ENCODE measurements at regions not wholly inside any gene's neighbourhood (a gene's known extent, or its start where the extent isn't known, plus 50 kb on each side); places are given as distances from the start of the nearest gene placed in this dataset.

DNA sequence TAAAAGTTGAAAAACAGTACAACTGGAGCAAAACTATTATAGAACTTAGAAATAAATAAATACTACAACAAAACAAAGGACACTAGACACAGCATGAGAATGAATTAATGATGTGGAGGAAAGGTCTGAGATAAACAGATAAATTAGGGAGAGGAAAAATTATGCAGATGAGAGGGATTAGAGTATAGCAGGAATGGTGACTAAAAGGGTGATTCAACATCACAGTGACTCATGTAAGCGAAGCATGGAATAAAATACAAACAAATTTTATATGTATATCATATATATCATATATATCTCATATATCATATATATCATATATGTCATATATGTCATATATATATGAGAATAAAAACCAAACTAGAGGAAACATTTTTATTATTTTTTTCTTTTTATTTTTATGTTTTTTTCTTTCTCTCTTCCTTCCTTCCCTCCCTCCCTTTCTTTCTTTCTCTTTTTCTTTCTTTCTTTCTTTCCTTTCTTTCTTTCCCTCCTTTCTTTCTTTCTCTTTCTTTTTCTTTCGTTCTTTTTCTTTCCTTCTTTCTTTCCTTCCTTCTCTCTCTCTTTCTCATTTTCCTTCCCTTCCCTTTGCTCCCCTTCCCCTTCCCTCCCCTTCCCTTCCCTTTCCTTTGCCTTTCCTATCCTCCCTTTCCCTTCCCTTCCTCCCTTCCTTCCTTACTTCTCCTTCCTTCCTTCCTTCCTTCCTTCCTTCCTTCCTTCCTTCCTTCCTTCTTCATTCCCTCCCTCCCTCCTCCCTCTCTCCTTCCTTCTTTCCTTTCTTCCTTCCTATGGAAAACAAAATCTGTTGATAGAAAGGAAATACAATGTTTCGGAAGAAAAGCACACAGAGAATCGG, 1014.6 kb downstream of the GRIK2 start:
- no peak for DNase-seq (ENCODE audit: low spot score)

DNA sequence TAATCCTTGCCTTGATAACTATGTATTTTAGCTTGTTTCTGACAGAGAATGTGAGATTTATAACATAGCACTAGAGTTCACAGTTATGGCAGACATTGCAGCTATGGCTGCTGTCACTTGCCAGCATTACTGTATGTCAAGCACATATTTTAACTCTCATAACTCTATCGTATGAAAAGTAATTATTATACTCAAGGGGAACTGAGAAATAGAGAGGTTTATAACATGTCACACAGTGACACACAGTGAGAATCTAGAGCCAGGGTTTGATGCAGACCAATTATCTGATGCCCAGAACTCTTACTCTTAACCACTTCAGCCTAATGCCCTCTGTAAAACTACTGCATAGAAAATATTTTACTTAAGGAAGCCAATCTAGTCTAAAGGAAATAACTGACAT, 1012.4 kb downstream of the GRIK2 start:
- no peak for DNase-seq (ENCODE audit: low spot score)

DNA sequence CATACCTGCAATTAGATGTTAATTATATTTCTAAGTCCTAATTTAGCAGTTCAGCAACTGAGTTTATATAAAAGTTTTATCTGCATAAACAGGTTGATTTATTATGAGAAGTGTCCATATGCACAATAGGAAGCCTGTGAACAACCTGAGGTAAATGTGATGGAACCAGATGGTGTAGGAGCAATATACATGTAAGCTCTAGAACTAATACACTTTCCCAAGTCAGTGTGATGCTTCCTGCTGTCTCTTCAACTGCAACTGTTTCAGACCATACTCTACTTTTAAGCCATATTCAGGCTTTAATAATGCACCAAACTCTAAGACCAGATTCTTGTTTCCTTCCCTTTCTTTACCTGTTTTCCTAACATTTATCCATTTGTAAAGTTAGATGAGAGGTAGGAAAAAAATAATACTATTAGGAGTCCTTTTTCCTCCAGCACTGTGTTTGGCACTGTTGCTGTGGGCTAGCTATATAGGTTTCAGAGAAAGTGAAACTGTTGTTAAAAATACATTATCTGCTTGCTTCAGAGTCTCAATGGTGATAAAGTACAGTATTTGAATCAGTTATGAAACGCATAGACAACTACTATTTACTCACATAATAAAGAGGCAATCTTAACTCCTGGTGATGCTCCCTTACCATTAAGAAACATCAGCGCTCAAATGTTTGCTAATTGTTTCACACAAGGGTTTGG, 1009.3 kb downstream of the GRIK2 start:
- DNase-seq (ENCODE audit: low spot score): no peak

DNA sequence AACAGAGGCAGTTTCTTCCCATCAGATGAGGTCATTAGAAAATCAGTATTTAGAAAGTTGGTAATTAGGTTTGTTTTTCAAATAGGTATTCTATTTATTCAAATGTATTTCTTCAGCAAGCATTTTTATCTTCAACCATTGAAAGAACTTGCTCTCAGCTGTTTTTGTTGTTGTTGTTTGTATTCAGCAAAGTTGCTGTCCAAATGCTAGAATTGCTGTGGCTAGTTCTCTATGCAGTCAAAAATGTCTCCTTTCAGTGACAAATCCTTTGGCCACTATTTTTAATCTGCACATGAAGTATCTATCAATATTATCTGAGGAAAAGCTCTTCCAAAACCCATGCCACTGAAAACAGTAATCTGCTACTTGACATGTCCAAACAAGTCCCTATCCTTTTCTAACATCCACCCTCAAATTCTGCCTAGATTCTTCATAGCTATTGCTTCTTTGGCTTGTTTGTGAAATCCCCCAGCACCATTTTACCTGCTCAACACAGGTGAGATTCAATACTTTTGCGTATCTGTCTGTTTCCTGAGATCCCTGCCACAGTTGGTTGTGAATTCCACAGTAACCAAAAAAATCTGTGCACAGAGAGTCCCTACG, 1005.4 kb downstream of the GRIK2 start:
- DNase-seq (ENCODE audit: low spot score): no peak

DNA sequence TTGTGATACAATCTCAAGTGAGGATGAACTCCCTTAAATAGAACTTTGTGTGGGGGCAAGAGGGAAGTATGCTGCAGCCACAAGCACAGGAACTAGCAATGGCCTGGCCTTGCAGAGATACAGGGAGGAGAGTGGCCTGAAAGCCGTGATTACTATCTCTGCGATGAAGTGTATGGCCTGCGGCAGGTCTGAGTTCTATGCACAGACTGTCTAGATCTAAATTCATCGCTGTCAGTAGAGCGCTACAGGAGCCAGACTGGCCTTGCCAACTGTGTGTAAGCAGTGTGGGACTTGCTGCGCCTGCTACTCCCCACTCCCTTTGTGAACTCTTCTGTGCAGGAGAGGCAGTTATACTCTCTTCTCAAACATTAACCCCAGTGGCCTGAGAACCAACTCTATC, 997.0 kb downstream of the GRIK2 start:
- no peak for DNase-seq (ENCODE audit: low spot score)

DNA sequence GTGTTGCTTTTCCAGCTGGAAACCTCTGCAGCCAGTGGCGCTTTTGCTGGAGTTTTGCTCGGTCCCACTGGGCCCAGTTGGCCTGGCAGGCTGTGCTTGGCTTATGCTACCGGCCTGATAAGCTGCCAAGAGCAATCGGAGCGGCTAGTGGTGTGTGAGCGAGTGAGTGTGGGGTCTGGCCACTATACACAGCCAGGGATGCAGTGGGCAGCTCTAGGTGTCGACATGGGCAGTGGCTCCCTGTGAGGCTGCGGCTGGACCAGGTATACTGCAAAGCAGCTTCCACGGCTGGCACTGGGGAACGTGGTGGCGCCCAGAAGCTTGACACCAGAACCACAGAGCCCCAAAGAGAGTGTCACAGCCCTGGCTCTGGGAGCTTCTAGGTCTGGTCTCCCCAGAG, 996.5 kb downstream of the GRIK2 start:
- no peak for DNase-seq (ENCODE audit: low spot score)

DNA sequence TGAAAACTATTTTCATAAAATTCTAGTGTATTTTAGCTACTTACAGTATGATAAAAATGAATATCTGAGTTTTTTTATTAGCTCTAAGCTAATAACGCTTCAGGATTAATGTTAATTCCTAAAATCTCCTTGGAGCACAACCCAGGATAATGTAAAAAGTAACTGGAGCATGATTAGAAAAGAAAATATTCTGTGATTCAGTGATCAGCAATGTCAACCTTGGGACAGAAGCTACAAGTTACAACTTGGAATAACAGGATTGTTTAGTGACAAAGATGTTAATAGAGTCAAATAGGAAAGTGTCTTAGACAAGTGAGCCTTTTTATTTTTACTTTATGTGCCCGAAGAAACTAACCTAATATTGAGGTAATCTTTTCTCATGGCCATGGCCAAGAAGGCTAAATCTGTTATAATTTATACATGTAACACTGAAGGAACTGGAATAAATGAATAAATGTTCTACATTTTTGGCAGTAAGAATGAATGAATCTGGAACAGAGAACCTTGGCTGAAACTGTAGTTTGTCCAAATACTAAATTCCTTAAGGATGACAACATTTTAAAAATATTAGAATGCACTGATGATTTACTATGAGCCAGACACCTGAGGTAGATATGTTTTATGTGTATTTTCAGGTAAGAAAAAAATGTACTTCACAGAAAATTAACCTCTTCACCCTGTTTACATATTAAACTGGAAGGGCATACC, 994.0 kb downstream of the GRIK2 start:
- DNase-seq (ENCODE audit: low spot score): no peak

DNA sequence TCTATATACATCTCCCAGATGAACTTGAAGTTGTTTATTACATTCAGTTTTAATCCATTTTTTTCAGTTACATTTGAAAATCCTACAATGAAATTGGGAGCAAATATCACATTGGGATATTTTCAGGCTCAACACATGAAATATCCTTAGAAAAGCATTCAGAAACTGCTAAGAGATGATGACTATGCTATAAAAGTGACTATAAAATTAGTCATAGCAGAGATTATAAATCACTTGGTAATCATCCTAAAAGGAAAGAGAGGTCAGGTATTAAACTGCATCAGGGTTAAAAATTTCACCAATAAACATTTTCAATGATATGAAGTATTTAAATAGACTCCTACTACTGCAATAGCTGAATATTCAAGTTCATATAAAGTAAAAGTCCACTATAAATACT, 987.7 kb downstream of the GRIK2 start:
- DNase-seq (ENCODE audit: low spot score): no peak

DNA sequence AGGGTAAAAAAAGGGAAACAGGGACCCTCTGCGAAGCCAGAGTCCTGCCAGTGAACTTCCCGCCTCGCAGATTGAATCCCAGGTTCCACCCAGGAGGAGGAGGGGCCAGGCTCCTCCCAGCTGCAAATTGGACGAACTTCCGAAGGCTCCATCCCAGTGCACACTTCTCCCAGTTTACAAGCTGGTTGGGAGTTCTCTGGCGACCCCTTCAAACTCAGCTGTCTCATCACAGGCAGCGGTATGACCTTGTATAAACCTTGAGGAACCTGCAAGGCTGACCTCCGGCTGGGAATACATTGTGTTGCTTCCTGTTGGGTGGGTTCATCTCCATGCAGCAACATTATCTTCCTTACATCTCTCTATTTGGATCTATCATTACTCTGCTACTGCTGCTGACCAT, 962.7 kb downstream of the GRIK2 start:
- DNase-seq (ENCODE audit: low spot score): no peak

DNA sequence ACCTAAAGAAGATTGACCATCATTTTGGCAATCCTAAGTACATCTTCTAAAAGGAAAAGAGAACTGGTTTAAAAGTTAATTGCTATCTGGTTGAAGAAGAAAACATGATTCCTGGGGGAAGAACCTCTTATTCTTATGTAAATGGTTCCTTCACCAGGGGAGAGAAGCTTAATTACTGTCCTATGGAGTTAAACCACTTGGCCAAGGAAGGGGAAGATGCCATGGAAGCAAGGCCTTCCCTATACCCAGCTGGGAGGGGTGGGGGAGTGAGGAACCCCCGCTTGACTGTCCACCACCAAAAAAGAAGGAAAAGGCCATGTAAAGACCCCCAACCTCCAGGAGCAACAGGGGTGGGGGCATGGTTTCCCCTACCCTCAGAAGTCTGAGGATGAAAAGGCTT, 962.1 kb downstream of the GRIK2 start:
- no peak for DNase-seq (ENCODE audit: low spot score)

DNA sequence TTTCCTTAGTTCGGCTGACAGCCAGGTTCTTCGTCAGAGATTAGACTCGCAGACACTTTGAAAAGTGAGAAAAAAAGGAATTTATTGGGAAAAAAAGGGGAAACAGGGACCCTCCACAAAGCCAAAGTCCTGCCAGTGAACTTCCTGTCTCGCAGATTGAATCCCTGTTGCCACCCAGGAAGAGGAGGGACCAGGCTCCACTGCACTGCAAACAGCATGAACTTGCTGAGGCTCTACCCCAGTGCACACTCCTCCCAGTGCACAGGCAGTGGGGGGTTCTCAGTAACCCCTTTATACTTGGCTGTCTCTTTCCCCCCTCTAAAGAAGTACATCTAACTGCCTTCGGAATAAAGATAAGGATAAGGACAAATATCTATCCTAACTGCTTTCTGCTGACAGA, 959.0 kb downstream of the GRIK2 start:
- no peak for DNase-seq (ENCODE audit: low spot score)

DNA sequence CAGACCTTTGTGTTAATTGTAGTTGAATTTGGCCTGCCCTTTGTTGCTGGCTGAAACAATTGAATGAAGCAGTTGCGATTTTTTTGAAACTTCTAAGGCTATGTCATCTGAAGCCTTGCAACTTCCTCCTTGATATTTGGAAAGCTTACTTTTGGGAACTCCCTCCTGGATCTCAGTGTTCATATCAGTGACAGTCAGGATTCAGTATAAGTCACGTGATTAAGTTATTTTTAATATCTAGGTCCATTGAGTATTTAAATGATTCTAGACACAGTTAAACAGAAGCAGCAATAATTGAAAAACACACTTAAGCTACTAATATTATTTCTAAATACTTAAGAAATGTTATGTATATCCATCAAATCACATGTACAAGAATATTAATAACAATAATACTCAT, 951.3 kb downstream of the GRIK2 start:
- no peak for DNase-seq (ENCODE audit: low spot score)

DNA sequence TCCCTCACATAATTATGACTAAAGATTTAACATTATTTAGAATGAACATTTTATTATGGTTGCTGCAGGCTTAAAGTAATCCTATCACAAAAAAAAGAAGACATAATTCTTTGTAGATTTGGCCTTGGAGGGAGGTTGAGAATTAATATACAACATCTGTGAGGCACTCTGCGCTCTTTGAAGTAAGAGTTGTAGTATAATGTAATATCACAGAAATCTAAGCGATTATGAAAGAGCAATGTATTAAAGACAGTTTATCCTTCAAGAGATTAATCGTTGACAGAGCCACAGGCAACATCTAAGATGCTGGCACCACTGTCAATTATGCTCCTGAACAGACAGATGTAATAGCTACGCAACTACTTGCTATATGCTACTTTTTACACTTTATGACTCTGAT, 946.8 kb downstream of the GRIK2 start:
- no peak for DNase-seq (ENCODE audit: low spot score)

DNA sequence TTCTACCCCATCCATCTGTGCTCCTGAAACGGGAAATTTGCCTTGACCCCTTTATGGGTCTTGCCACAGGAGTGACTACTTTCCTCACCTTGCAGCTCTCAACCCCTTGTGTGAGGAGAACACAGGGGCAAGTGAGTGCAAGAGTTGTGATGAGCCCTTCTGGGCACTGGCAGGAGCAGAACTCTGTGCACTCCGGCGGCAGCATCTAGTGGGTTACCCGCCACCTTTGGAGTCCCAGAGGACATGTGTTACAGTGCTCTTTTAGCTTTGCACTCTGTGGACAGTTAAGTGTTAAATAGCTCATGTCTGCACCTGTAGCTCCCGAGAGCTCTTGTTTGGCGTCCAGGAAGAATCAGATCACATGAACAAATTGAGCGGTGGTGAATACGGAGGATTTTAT, 940.2 kb downstream of the GRIK2 start:
- no peak for DNase-seq (ENCODE audit: low spot score)

DNA sequence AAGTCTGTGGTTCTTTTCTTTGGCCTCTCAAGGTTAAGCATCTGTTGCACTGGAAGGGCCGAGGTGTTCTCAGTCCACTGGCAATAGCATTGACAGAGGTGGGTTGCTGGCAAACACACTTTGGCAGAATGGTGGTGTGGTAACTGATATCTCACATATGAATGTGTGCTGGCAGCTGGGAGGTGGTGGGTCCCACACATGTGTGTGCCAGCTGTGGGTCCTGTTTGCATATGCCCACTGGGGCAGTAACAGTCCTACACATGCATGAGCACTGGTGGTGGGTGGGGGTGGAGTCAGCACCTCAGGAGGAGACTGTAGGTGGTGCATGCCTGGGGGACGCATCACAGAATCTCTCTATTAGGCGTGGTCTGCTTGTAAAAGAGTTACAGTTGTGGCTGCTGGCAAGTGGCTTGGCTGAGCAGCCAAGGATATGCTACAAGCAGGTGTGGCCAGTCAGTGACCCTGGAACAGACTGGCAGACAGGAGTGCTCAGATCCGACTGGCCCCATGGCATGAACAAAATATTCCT, 934.3 kb downstream of the GRIK2 start:
- DNase-seq (ENCODE audit: low spot score): no peak

DNA sequence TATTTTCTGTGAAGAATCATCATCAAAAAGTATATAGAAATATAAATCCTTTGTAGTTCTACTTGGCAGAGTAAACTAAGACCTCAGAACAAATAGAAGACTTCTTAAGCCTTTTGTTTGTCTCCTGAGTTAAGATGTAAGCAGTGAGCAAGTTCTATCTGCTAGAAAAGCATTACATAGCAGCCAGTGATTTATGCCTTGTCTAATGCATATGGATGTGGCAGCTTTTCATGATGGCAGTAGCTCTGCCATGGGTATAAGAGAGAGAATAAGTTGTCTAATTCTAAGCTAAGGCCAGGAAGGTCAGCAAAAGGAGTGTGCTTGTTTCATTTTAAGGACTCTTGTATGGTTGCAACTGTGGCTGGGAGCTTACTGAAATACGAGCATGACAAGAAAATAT, 920.2 kb downstream of the GRIK2 start:
- no peak for DNase-seq (ENCODE audit: low spot score)

DNA sequence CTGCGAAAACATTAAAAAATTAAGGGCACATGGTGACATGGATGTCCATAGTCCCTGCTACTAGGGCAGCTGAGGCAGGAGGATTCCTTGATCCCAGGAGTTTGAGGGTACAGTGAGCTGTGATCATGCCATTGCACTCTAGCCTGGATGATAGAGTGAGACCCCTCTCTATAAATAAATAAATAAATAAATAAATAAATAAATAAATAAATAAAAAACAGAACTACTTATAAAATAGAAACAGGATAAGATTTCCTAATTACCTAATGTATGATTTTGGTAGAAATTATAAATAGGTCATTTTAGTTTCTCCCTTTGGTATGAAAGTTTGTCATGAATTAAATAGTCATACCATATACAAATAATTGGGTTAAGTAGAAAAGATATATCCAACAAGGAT, 916.2 kb downstream of the GRIK2 start:
- DNase-seq (ENCODE audit: low spot score): no peak

DNA sequence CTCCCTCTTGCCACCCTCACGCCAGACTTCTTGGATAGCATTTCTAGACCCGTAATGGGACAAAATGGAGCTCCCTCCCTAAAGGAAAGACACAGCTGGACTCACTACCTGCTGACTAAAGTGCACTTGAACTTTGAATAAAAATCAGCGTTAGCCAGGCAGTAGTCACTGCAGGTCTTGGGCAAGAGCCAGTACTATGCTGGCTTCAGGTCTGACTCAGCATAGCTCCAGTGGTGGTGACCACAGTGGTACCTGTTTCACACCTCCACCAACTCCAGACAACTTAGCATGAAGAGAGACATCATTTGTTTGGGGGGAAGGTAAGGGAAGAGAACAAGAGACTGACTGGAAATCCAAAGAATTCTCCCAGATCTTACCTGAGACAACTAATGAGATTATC, 906.8 kb downstream of the GRIK2 start:
- DNase-seq (ENCODE audit: low spot score): no peak

DNA sequence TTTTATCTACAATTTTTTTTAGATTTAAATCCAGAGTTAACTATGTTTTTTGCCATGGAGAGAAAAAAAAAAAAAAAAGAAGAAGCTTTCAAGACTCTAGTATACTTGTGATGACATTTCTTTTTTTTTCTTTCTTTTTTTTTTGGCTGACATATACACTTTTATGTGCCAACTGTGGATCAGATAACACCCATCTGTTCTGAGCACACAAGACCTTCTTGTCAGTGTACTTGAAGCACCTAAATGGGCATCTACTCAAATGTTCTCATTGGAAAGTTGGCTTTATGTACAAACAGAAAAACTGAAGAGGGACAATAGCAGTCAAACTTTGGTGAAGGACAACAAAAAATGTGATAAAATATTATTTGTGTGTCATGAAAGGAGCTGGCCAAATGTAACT, 904.5 kb downstream of the GRIK2 start:
- no peak for DNase-seq (ENCODE audit: low spot score)
